Coronary artery (tissue), 2 donors: ENCODE measurements at regions not wholly inside any gene's neighbourhood (a gene's known extent, or its start where the extent isn't known, plus 50 kb on each side); places are given as distances from the start of the nearest gene placed in this dataset.
"Not testable (repeated sequence)": the region's sequence is repeated elsewhere in the genome, so short reads cannot be mapped to it uniquely, and the experiment has no call there.

Experiments
- DNase-seq: peaks from one replicate; pipeline ENCODE4 v3.0.0-alpha.2; 2017; ENCODE audit warnings: low spot score
- H3K27ac ChIP-seq, 2 donors: fragments of 200-600 bp; sonication (generic); one replicate each; pipeline ENCODE4 v1.5.1; 2016 to 2019
- H3K4me3 ChIP-seq: fragments of 200-600 bp; sonication (generic); 2 replicates; pipeline ENCODE4 v1.5.1; 2016; ENCODE audit warnings: mild to moderate bottlenecking, moderate library complexity
- CTCF ChIP-seq: fragments of 200-600 bp; sonication (generic); IDR thresholded peaks from one replicate; pipeline ENCODE4 v1.5.1; 2019; ENCODE audit warnings: antibody characterized with exemption

DNA sequence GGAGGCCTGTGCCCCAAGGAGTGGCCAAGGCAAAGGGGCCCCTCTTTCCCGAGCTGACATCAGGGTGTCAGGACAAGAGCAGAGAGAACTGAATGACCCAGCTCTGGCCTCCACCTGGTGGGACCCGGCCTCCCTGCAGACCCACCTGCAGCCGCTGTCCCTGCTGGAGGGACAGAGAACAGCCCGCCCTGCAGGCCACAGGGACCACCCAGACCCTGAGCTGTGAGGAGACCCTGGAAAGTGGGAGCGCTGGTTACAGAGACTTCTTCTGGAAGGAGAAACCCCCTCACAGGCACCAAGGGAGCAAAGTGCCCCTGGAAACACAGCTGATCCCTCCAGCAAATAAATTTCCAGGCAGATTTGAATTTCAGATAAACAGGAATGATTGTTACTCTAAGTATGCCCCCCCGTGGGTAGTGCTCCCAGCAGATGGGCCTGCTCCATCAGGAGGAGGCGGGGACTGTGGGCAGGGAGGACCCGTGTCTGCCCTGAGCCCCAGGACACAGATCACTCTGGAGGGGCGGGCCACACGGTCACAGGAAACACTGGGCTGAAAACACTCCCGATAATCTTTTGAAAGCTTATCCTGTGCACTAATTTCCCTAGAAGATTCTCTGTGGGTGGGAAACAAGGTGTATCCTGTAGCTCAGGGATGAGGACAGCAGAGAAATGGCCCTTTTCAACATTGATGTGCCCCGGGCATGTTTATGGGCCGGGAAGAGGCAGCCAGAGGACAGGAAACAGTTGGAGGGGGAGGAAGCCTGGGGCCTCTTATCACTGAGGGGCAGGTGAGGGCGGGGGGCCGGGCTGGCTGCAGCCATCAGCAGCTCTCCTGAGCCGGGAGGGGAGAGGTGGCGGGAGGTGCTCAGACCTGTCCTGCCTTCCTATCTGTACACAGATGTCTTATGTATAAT lies 276.0 kb downstream of the ADGRD1 start:
- peak overlapping the region in 1 of 2 donors; percentile 16 for H3K27ac ChIP-seq
- no peak overlapping the region for H3K4me3 ChIP-seq
- no peak for TF ChIP-seq CTCF
- DNase-seq: no peak

DNA sequence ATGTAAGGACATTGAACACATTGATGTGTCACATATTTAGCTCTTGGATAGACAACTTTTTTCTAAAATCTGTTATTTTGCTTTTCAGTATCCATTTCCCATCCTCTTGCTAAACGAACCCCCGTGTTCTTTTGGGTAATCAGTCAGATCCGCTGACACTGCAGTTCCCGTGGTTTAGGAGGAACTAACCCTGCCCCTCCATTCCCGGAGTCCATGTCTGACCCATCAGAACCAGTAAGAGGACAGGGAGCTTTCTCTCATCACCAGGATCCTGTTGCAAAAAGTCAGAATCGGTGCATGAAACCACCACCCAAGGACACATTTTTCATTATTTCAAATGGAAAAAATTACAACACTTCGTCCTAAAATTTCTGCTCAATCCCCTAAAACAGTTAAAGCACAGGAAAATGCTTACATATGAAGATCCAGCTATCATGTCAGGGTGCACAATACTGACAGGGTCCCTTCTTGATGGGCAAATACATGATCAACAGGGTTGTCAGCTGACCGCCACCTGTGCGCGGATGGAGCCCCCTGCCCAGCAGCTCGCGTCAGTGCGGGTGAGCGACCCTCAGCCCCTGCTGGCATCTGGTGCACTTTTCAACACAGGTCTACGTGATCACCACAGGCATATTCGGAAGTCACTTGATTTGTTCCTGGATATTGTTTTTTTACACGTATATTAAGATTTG lies 276.8 kb downstream of the ADGRD1 start:
- H3K27ac ChIP-seq: no peak overlapping the region
- TF ChIP-seq CTCF: no peak
- H3K4me3 ChIP-seq: no peak overlapping the region
- DNase-seq: no peak

DNA sequence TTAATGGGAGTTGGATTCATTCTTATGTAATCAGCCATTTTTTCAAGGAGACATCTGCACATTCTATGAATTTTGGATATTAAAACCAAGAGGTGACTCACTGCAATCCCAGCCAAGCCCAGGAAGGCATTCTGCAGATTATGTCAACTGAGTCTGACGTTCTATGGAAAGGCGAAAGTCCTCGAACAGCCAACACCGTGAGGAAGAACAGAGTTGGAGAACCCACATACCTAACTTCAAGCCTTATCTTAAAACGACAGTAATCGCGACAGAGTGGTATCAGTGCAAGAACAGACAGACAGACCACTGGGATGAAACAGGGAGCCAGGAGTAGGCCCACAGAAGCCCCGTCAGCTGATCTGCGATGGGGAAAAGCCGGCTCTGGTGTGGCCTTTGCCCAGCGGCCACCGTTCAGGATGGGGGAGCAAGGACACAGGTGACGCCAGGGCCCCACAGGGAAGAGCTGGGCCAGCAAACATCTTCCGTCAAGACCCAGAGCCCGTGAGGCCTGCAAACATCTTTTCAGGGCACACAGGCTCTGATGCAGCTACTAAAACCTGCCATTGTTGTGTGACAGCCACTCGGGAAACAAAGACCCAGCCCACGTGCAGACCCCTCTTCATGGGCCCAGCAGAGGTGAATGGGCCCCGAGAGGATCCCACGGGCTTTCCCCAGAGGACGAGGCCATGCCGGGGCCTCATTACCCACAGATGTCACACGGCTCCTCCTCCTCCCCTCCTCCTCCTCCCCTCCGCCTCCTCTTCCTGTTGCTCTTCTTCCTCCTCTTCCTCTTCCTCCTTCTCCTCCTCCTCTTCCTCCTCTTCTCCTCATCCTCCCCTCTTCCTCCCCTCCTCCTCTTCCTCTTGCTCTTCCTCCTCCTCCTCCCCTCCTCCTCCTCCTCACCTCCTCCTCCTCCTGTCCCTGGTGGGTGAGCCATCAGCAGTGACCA lies 277.6 kb downstream of the ADGRD1 start:
- no peak for DNase-seq
- H3K27ac ChIP-seq: peak overlapping the region in 1 of 2 donors; percentile 11
- no peak for TF ChIP-seq CTCF
- H3K4me3 ChIP-seq: no peak overlapping the region

GRCh38 chr12:131232036-131232435 lies 278.3 kb downstream of the ADGRD1 start:
- TF ChIP-seq CTCF: no peak
- DNase-seq: no peak
- Histone ChIP-seq H3K27ac (peak overlapping the region in 1 of 2 donors; percentile 15), H3K4me3 (no peak overlapping the region)

GRCh38 chr12:131232872-131233271 lies 279.2 kb downstream of the ADGRD1 start:
- H3K4me3 ChIP-seq, H3K27ac ChIP-seq, DNase-seq: not testable (repeated sequence)

- not testable (repeated sequence) for H3K4me3 ChIP-seq, H3K27ac ChIP-seq, DNase-seq
These were observed 280.4 kb downstream of the ADGRD1 start for GRCh38 chr12:131233850-131234789.

- DNase-seq, H3K4me3 ChIP-seq, H3K27ac ChIP-seq: not testable (repeated sequence)
These were observed 281.1 kb downstream of the ADGRD1 start for GRCh38 chr12:131234841-131235271.
